ENCODE measurements at regions not wholly inside any gene's neighbourhood (a gene's known extent, or its start where the extent isn't known, plus 50 kb on each side); places are given as distances from the start of the nearest gene placed in this dataset.
"Not testable (repeated sequence)": the region's sequence is repeated elsewhere in the genome, so short reads cannot be mapped to it uniquely, and the experiment has no call there.

DNA sequence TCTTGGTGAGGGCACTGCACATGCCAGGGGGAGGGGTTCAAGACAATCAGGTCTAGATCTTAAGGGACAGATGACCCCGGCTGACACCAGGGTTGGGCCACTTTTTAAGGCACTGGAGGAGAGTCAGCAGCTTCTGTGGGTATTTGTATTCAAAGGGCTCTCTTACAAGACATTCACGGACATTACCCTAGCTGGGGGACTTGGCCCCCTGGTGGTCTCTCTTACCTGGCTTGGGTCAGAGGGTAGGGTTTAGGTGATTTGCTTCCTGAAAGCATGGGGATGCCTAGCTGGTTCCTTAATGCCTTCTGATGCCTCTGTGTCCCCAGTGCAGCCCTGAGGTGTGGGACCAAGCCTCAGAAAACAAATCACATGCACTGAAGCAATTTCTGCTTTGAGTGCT, 354.7 kb downstream of the CDC5L start:
- DNase-seq (ENCODE audit: low spot score) = no peak

GRCh38 chr6:44742828-44743372, 355.4 kb downstream of the CDC5L start:
- no peak for DNase-seq (ENCODE audit: low spot score)

- not testable (repeated sequence) for DNase-seq (ENCODE audit: low spot score)
Measured at GRCh38 chr6:44760116-44760515, 372.6 kb downstream of the CDC5L start.

DNA sequence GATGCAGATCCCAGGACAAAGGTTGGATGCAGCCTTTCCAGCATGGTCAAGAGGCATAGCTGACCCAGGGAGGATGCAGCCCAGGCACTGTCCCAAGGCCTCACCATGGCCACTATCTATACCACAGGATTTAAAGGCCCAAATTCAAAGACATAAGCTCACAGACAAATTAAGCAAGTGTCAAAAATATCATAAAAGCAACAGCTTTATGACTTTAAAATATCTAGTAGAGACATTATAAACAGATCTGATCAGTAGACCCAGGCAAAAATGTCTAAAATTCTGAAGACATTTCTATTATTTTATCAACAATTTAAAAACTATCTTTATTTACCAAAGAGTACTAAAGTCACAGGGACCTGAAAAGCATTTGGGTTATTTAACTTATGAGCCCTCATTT, 373.5 kb downstream of the CDC5L start:
- DNase-seq (ENCODE audit: low spot score) = no peak

- DNase-seq (ENCODE audit: low spot score) = no peak
Measured at GRCh38 chr6:44762496-44762895, 375.0 kb downstream of the CDC5L start.

DNA sequence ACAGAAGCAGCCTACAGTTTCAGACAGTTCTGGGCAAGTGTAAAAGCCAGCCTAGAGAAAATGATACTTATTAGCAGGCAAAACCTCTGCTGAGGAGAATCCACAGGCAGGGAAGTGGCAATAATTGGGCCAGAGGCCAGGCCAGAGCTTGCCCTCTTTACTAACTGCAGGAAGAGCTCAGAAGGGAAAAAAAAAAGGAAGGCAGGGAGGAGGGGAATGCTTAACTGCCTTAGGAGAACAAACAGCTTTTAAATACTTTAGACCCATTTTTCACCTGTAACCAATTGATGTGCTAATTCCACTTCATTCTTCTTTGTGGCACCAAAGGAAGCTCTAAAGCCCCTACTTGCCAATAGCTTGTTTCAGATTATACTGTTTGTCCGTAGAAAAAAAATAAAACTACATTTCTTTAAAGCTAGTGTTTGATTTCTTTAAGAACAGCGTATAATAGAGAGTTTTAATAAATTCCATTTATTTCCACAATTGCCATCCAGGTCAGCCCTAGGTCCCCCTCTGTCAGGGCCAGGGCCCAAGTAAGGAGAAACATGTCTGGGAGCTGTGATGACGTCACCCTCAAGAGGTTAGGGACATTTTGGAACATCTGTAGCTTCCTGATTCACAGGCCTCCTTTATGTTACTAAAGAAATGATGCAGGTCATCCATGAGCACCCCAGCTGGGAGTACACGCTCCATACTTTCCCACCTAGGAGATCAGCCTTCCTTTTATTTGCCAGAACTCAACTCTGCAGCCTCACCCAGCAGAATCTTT, 384.3 kb downstream of the CDC5L start:
- no peak for DNase-seq (ENCODE audit: low spot score)

GRCh38 chr6:44772838-44773237, 385.3 kb downstream of the CDC5L start:
- no peak for DNase-seq (ENCODE audit: low spot score)

DNA sequence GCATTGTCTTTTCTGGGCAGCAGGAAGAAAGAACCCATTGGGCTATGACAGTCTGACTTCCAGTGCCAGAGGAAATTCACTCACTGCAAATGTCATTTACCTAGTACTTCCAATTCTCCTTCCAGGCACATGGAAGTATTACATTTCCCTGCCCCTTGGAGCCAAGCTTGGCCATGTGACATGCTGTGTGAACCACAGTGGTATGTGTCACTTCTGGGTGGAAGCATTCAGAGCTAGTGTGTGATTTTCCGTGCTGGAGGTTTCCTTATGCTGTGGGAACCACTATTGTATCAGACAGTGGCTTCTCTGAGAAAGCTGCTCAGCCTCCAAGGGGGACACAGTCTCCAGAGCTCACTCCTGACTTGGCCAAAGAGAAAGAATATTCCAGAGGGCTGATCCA, 387.6 kb downstream of the CDC5L start:
- no peak for DNase-seq (ENCODE audit: low spot score)

DNA sequence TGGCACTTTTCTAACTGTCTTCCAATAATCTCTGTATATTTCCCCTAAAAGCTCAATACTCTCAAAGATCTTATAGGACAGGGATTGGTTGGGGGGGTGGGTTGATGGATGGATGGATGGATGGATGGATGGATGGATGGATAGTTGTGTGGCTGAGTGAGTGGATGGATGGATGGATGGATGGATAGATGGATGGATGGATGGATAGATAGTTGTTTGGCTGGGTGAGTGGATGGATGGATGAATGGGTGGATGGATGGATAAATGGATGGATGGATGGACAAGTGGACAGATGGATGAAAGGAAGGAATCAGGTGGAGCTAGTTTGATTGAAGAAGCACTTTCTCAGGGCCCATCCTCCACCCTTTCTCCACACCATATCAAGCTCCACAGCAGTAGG, 388.8 kb downstream of the CDC5L start:
- no peak for DNase-seq (ENCODE audit: low spot score)

DNA sequence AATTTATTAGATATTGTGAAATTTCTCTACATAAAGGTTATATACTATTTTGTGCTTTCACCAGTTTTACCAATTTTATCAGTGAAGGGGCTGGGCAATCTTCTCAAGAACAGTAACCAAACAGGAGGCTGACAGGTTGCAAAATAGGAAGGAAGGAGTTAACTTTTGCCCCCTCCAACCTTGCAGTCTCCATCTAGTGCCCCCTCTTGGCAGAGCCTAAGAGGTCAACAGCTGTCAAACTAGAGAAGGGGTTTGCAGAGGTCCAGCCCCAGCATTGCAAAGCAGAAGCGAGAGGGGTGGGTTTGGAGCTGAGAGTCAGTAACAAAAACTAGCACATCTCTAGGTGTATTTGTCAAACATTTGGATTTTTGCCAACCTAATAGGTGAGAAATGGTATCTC, 391.0 kb downstream of the CDC5L start:
- DNase-seq (ENCODE audit: low spot score) = no peak
